GM12878 (cell line): ENCODE measurements at regions not wholly inside any gene's neighbourhood (a gene's known extent, or its start where the extent isn't known, plus 50 kb on each side); places are given as distances from the start of the nearest gene placed in this dataset.

ENCODE experiments used
- ATAC-seq: fragments of 200-7000 bp; cut with Tn5 transposase; 3 replicates; pipeline ENCODE4 v1.9.1; 2020; ENCODE audit warnings: mild to moderate bottlenecking, moderate library complexity
- BruUV-seq: library from RNA; stranded (reverse); fragments of 400-500 nt; replicated peaks from 2 replicates; lab custom pipeline; 2021; lab: Mats Ljungman, UMichigan
- CTCF ChIA-PET: fragments of 300-600 bp; sonication (Branson Sonifier 250); formaldehyde crosslinking; extraction: SDS; loops from one replicate; lab custom pipeline; 2021; ENCODE audit warnings: inconsistent platforms; lab: Yijun Ruan, JAX
- POLR2A ChIA-PET: fragments of 350-600 bp; formaldehyde crosslinking; extraction: SDS; loops from one replicate; lab custom pipeline; 2021; ENCODE audit warnings: inconsistent platforms; lab: Charles Lee
- RAD21 ChIA-PET: fragments of 300-600 bp; sonication (Branson Sonifier 250); formaldehyde crosslinking; loops from one replicate; lab custom pipeline; 2023; ENCODE audit warnings: antibody characterized with exemption; ENCODE audit not compliant: unreplicated experiment; lab: Charles Lee
- SMC1A ChIA-PET: fragments of 300-600 bp; sonication (Branson Sonifier 250); formaldehyde crosslinking; loops from one replicate; lab custom pipeline; 2023; ENCODE audit not compliant: unreplicated experiment, uncharacterized antibody; lab: Charles Lee
- DNase-seq: peaks from one replicate; pipeline ENCODE4 v3.0.0-alpha.2; 2011; ENCODE audit warnings: low read depth, low spot score
- FAIRE-seq: peaks from 3 replicates; lab custom pipeline; 2011; peaks lifted over from hg19 to GRCh38; lab: Jason Lieb, UNC
- H2AFZ ChIP-seq: 2 replicates; pipeline ENCODE4 v1.6.0; 2011; ENCODE audit warnings: low read depth, low read length, control low read depth; ENCODE audit not compliant: control insufficient read depth
- H3K27ac ChIP-seq: 2 replicates; pipeline ENCODE4 v1.5.1; 2011; ENCODE audit warnings: control low read depth; ENCODE audit not compliant: control insufficient read depth, insufficient read depth
- H3K27me3 ChIP-seq, 2 experiments: replicated peaks in 1 of 2; 2 replicates each; pipeline versions ENCODE4 v1.6.0 to v1.6.1; 2011; ENCODE audit warnings: low read length in 1 of 2; ENCODE audit not compliant: control insufficient read depth in 2 of 2, insufficient read depth in 2 of 2
- H3K36me3 ChIP-seq, 2 experiments: 2 replicates each; pipeline ENCODE4 v1.5.1; 2011; ENCODE audit warnings: low read length in 1 of 2; ENCODE audit not compliant: control insufficient read depth in 2 of 2, insufficient read depth in 2 of 2
- H3K4me1 ChIP-seq: 2 replicates; pipeline ENCODE4 v1.6.1; 2011; ENCODE audit warnings: mild to moderate bottlenecking, low read length, moderate library complexity, mixed read lengths; ENCODE audit not compliant: control insufficient read depth, insufficient read depth
- H3K4me2 ChIP-seq: 2 replicates; pipeline ENCODE4 v1.6.0; 2011; ENCODE audit warnings: control low read depth; ENCODE audit not compliant: control insufficient read depth, insufficient read depth
- H3K4me3 ChIP-seq: fragments of 200-600 bp; sonication (generic); 2 replicates; pipeline ENCODE4 v1.5.1; 2016
- H3K79me2 ChIP-seq: 2 replicates; pipeline ENCODE4 v1.6.0; 2011; ENCODE audit warnings: low read length; ENCODE audit not compliant: control insufficient read depth, insufficient read depth
- H3K9ac ChIP-seq: 2 replicates; pipeline ENCODE4 v1.8.0; 2011; ENCODE audit warnings: low read length, control low read depth, mixed read lengths; ENCODE audit not compliant: control insufficient read depth, insufficient read depth
- H3K9me3 ChIP-seq: replicated peaks from 3 replicates; pipeline ENCODE4 v1.5.1; 2011; ENCODE audit warnings: mild to moderate bottlenecking, low read length; ENCODE audit not compliant: control insufficient read depth, insufficient read depth
- H4K20me1 ChIP-seq: 2 replicates; pipeline ENCODE4 v1.6.0; 2011; ENCODE audit not compliant: control insufficient read depth, insufficient read depth
- CREB1 ChIP-seq: IDR thresholded peaks from 2 replicates; pipeline ENCODE4 v1.6.1; 2012; ENCODE audit warnings: low read depth, mild to moderate bottlenecking, inconsistent platforms
- E4F1 ChIP-seq: fragments of 450-650 bp; IDR thresholded peaks from 2 replicates; pipeline ENCODE4 v1.6.1; 2018; ENCODE audit warnings: borderline replicate concordance, mild to moderate bottlenecking; ENCODE audit not compliant: partially characterized antibody
- EED ChIP-seq: sonication (generic); IDR thresholded peaks from 2 replicates; pipeline ENCODE4 v1.6.1; 2016; ENCODE audit warnings: antibody characterized with exemption, low read depth
- ELK1 ChIP-seq: IDR thresholded peaks from 2 replicates; pipeline ENCODE4 v1.6.1; 2012; ENCODE audit warnings: low read depth, low read length, improper control_type of control experiment
- EZH2 ChIP-seq: IDR thresholded peaks from 2 replicates; pipeline ENCODE4 v1.6.1; 2012; ENCODE audit warnings: low read depth, mild to moderate bottlenecking, control low read depth, inconsistent platforms, low read length, borderline replicate concordance; ENCODE audit not compliant: control insufficient read depth
- GATAD2B ChIP-seq: fragments of 450-650 bp; conservative IDR thresholded peaks from 2 replicates; pipeline ENCODE4 v1.6.1; 2017; ENCODE audit warnings: low read depth, mild to moderate bottlenecking, moderate library complexity
- MEF2A ChIP-seq: IDR thresholded peaks from 2 replicates; pipeline ENCODE4 v1.6.1; 2011; ENCODE audit warnings: low read depth, mild to moderate bottlenecking, low read length, moderate library complexity; ENCODE audit not compliant: insufficient read depth
- MTA3 ChIP-seq: IDR thresholded peaks from 2 replicates; pipeline ENCODE4 v1.6.1; 2012; ENCODE audit warnings: low read length, inconsistent platforms, borderline replicate concordance
- NFYA ChIP-seq: IDR thresholded peaks from 2 replicates; pipeline ENCODE4 v1.6.1; 2011; ENCODE audit warnings: low read depth, mild to moderate bottlenecking, low read length, improper control_type of control experiment, borderline replicate concordance
- NR2C2 ChIP-seq: IDR thresholded peaks from 2 replicates; pipeline ENCODE4 v1.6.1; 2011; ENCODE audit warnings: borderline replicate concordance, low read depth; ENCODE audit not compliant: control insufficient read depth, insufficient read length
- NR2F1 ChIP-seq: fragments of 450-650 bp; conservative IDR thresholded peaks from 2 replicates; pipeline ENCODE4 v1.6.1; 2017; ENCODE audit warnings: mild to moderate bottlenecking
- SRF ChIP-seq, 2 experiments: IDR thresholded peaks; 2 replicates each; pipeline ENCODE4 v1.6.1; 2011; ENCODE audit warnings: low read depth in 2 of 2, low read length in 2 of 2, mild to moderate bottlenecking in 1 of 2, moderate library complexity in 1 of 2
- TBL1XR1 ChIP-seq: IDR thresholded peaks from 2 replicates; pipeline ENCODE4 v1.6.1; 2012; ENCODE audit warnings: low read depth, low read length, improper control_type of control experiment
- YY1 ChIP-seq: IDR thresholded peaks from 2 replicates; pipeline ENCODE4 v1.6.1; 2011; ENCODE audit warnings: low read depth, mild to moderate bottlenecking, low read length
- ZBTB11 ChIP-seq: fragments of 450-650 bp; formaldehyde crosslinking; IDR thresholded peaks from 2 replicates; pipeline ENCODE4 v1.5.0; 2022; ENCODE audit warnings: mild to moderate bottlenecking, missing genetic modification characterization
- ZBTB33 ChIP-seq: fragments of 450-650 bp; IDR thresholded peaks from 2 replicates; pipeline ENCODE4 v1.6.1; 2017; ENCODE audit warnings: mild to moderate bottlenecking
- WGBS: methylation state at CpG from one replicate; pipeline ENCODE4 v1.1.6; 2016; ENCODE audit warnings: low lambda C conversion rate; ENCODE audit not compliant: insufficient replicate concordance, insufficient coverage; ENCODE audit errors: missing lambda C conversion rate; 5-methylcytosine and 5-hydroxymethylcytosine counted together
- in situ Hi-C: fragments of 300-500 bp; cut with MboI; formaldehyde crosslinking; loops from 9 replicates; pipeline ENCODE4 v1.14.3; 2018; ENCODE audit warnings: mixed read lengths
- intact Hi-C: fragments of 100-400 bp; cut with micrococcal nuclease; formaldehyde crosslinking; loops from one replicate; pipeline ENCODE4 v1.14.2; 2022; ENCODE audit not compliant: unreplicated experiment

- H3K9ac ChIP-seq, result no peak overlapping the region
- intact Hi-C loops (no loop called here), in situ Hi-C loops (no loop called here)
- H3K9me3 ChIP-seq, result no peaks in the 10 kb centered on the region
- RAD21 ChIA-PET, result no interaction called here
- H3K36me3 ChIP-seq, result no peaks in the 10 kb centered on the region
- H3K79me2 ChIP-seq, result no peaks in the 10 kb centered on the region
- no peak for FAIRE-seq
- no peak for ATAC-seq
- no peak overlapping the region for H3K4me3 ChIP-seq
- CTCF ChIA-PET, result no interaction called here
- POLR2A ChIA-PET, result no interaction called here
- no peaks in the 10 kb centered on the region for H3K4me1 ChIP-seq
- TF ChIP-seq SRF (IDR thresholded peaks at IDR 0.05; ENCODE audit: low read depth in 2 of 2, low read length in 2 of 2) (no peak), YY1 (no peak), NR2C2 (no peak), GATAD2B (no peak), EED (no peak), ZBTB33 (no peak), MTA3 (no peak), MEF2A (no peak), NFYA (no peak), EZH2 (no peak), E4F1 (no peak), ZBTB11 (CRISPR knock-in tag) (no peak), ELK1 (no peak), CREB1 (no peak), TBL1XR1 (no peak), NR2F1 (no peak)
- no TSS peak for BruUV-seq
- SMC1A ChIA-PET, result no interaction called here
- no peak overlapping the region for H3K4me2 ChIP-seq
- H3K27ac ChIP-seq, result no peak overlapping the region
- no peaks in the 10 kb centered on the region for H3K27me3 ChIP-seq
- WGBS, result 20% methylated on average over 6 of the region's 6 CpGs
- H4K20me1 ChIP-seq, result no peaks in the 10 kb centered on the region
- no peak for DNase-seq
- H2AFZ ChIP-seq, result no peak overlapping the region
Measured at GRCh38 chr5:112472614-112473013, 53.5 kb upstream of the EPB41L4A start.
